Spinal cord (tissue), 9 donors: ENCODE measurements at regions not wholly inside any gene's neighbourhood (a gene's known extent, or its start where the extent isn't known, plus 50 kb on each side); places are given as distances from the start of the nearest gene placed in this dataset.

ENCODE experiments used
- DNase-seq, 6 donors: peaks; one replicate each; pipeline versions ENCODE4 v3.0.0 to v3.0.0-alpha.2; 2013 to 2015; ENCODE audit warnings: low spot score in 6 of 6, low read depth in 4 of 6
- H3K27ac ChIP-seq: one replicate; pipeline ENCODE4 v1.5.1; 2013; ENCODE audit warnings: low read depth, low read length, control low read depth
- H3K27me3 ChIP-seq: one replicate; pipeline ENCODE4 v1.6.1; 2013; ENCODE audit warnings: low read length; ENCODE audit not compliant: control insufficient read depth, insufficient read depth
- H3K36me3 ChIP-seq: one replicate; pipeline ENCODE4 v1.6.1; 2013; ENCODE audit warnings: low read length; ENCODE audit not compliant: control insufficient read depth, insufficient read depth
- H3K4me1 ChIP-seq: one replicate; pipeline ENCODE4 v1.6.1; 2013; ENCODE audit warnings: low read length; ENCODE audit not compliant: control insufficient read depth, insufficient read depth
- H3K4me3 ChIP-seq: one replicate; pipeline ENCODE4 v1.5.1; 2013; ENCODE audit warnings: low read depth, low read length, control low read depth
- H3K9me3 ChIP-seq: one replicate; pipeline ENCODE4 v1.6.1; 2013; ENCODE audit warnings: low read length; ENCODE audit not compliant: control insufficient read depth, insufficient read depth
- WGBS: methylation state at CpG from one replicate; pipeline ENCODE4 v1.1.5; 2013; ENCODE audit warnings: missing lambda C conversion rate; ENCODE audit not compliant: insufficient coverage; 5-methylcytosine and 5-hydroxymethylcytosine counted together
- donor health status: healthy.

GRCh38 chr22:48506506-48507145 is 1321.0 kb downstream of the BRD1 start:
- H3K9me3 ChIP-seq = no peaks in the 10 kb centered on the region
- no peak overlapping the region for H3K27ac ChIP-seq
- WGBS = 96% methylated on average over 17 of the region's 17 CpGs
- H3K27me3 ChIP-seq = no peaks in the 10 kb centered on the region
- H3K4me1 ChIP-seq = peaks cover 15% of the 10 kb centered on the region
- no peak overlapping the region for H3K4me3 ChIP-seq
- no peak for DNase-seq
- peaks cover 55% of the 10 kb centered on the region for H3K36me3 ChIP-seq

- 88% methylated on average over 8 of the region's 8 CpGs for WGBS
- Histone ChIP-seq H3K27ac (no peak overlapping the region), H3K4me3 (no peak overlapping the region), H3K27me3 (no peaks in the 10 kb centered on the region), H3K36me3 (peaks cover 55% of the 10 kb centered on the region), H3K4me1 (peaks cover 22% of the 10 kb centered on the region), H3K9me3 (no peaks in the 10 kb centered on the region)
- no peak for DNase-seq
Measured at GRCh38 chr22:48505891-48506290, 1321.8 kb downstream of the BRD1 start.

GRCh38 chr22:48504519-48505140 is 1323.0 kb downstream of the BRD1 start:
- no peak overlapping the region for H3K27ac ChIP-seq
- H3K27me3 ChIP-seq = no peaks in the 10 kb centered on the region
- DNase-seq = no peak
- H3K9me3 ChIP-seq = no peaks in the 10 kb centered on the region
- peaks cover 33% of the 10 kb centered on the region for H3K4me1 ChIP-seq
- peaks cover 61% of the 10 kb centered on the region for H3K36me3 ChIP-seq
- no peak overlapping the region for H3K4me3 ChIP-seq
- 67% methylated on average over 5 of the region's 7 CpGs for WGBS

- Histone ChIP-seq H3K27me3 (peaks cover 2% of the 10 kb centered on the region), H3K9me3 (no peaks in the 10 kb centered on the region), H3K4me3 (no peak overlapping the region), H3K4me1 (peaks cover 40% of the 10 kb centered on the region), H3K27ac (no peak overlapping the region), H3K36me3 (peaks cover 64% of the 10 kb centered on the region)
- 92% methylated on average over 9 of the region's 9 CpGs for WGBS
- no peak for DNase-seq
Measured at GRCh38 chr22:48503876-48504275, 1323.8 kb downstream of the BRD1 start.

GRCh38 chr22:48503035-48503625 is 1324.5 kb downstream of the BRD1 start:
- Histone ChIP-seq H3K4me1 (peaks cover 46% of the 10 kb centered on the region), H3K27me3 (peaks cover 2% of the 10 kb centered on the region), H3K36me3 (peaks cover 61% of the 10 kb centered on the region), H3K27ac (no peak overlapping the region), H3K4me3 (no peak overlapping the region), H3K9me3 (no peaks in the 10 kb centered on the region)
- WGBS = 80% methylated on average over 11 of the region's 13 CpGs
- no peak for DNase-seq

- no peak for DNase-seq
- Histone ChIP-seq H3K4me1 (peaks cover 51% of the 10 kb centered on the region), H3K36me3 (peaks cover 53% of the 10 kb centered on the region), H3K27me3 (peaks cover 2% of the 10 kb centered on the region), H3K9me3 (no peaks in the 10 kb centered on the region), H3K27ac (no peak overlapping the region), H3K4me3 (no peak overlapping the region)
- 92% methylated on average over 19 of the region's 21 CpGs for WGBS
Measured at GRCh38 chr22:48501231-48501750, 1326.4 kb downstream of the BRD1 start.

- Histone ChIP-seq H3K4me1 (peaks cover 56% of the 10 kb centered on the region), H3K9me3 (no peaks in the 10 kb centered on the region), H3K36me3 (peaks cover 52% of the 10 kb centered on the region), H3K27me3 (peaks cover 2% of the 10 kb centered on the region), H3K4me3 (no peak overlapping the region), H3K27ac (no peak overlapping the region)
- 68% methylated on average over 28 of the region's 31 CpGs for WGBS
- DNase-seq = peak in 1 of 6 donors; percentile 34
Measured at GRCh38 chr22:48500471-48501230, 1327.0 kb downstream of the BRD1 start.

- Histone ChIP-seq H3K4me3 (no peak overlapping the region), H3K9me3 (no peaks in the 10 kb centered on the region), H3K27ac (no peak overlapping the region), H3K27me3 (peaks cover 2% of the 10 kb centered on the region), H3K4me1 (peaks cover 63% of the 10 kb centered on the region), H3K36me3 (peaks cover 52% of the 10 kb centered on the region)
- 83% methylated on average over 17 of the region's 26 CpGs for WGBS
- no peak for DNase-seq
Measured at GRCh38 chr22:48499456-48500425, 1327.9 kb downstream of the BRD1 start.
